ENCODE measurements at regions not wholly inside any gene's neighbourhood (a gene's known extent, or its start where the extent isn't known, plus 50 kb on each side); places are given as distances from the start of the nearest gene placed in this dataset.

DNA sequence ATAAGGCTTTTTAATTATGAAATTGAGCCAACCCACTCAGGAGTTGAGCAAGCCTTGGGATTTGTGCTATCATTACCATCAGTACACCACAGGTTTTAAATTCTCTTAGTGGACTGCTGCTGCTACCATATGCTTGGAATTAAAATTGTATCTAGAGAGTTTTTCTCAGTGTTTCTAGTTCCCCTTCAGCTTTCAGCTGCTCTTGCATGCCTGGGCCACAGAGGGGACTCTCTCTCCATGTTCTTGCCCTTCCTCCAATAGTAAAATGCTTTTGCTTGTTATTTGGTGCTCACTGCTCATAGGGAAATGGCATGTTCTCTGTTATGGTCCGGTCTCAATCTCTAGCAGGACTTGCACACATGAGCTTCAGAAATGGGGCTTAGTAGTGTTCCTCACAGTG, 101.9 kb downstream of the IGSF1 start:
- no peak overlapping the region for H2BK15ac ChIP-seq (ENCODE audit: low read depth, low read length)
- no peak overlapping the region for H4K8ac ChIP-seq (replicated peaks; ENCODE audit: insufficient read length, low read depth, low read length)
- H3K56ac ChIP-seq (ENCODE audit: insufficient read length, low read depth, low read length): no peak overlapping the region
- Mint-ChIP-seq H3K9me3 (no peaks in the 10 kb centered on the region), H3K36me3 (ENCODE audit: insufficient read depth in 1 of 3, low read depth in 3 of 3) (no peaks in the 10 kb centered on the region), H3K27me3 (ENCODE audit: low read depth) (no peaks in the 10 kb centered on the region), H3K4me1 (peaks cover 4 to 5% of the 10 kb centered on the region in 2 experiments; a peak in 3 of 4 replicates), H3K4me3 (no peak overlapping the region), H3K27ac (no peak overlapping the region)
- no peak overlapping the region for H4K91ac ChIP-seq (ENCODE audit: insufficient read length, low read depth, low read length)
- H4K5ac ChIP-seq (ENCODE audit: insufficient read length, low read depth, low read length): no peak overlapping the region
- no peak for DNase-seq
- H3T11ph ChIP-seq (ENCODE audit: low read length): no peak overlapping the region
- no peak overlapping the region for H3K14ac ChIP-seq (ENCODE audit: insufficient read depth, low read length)
- H3K4me1 ChIP-seq (ENCODE audit: insufficient read depth, low read length): no peaks in the 10 kb centered on the region; the same call in 1 of the 2 replicates
- H3K27ac ChIP-seq (ENCODE audit: insufficient read length, low read depth, low read length): no peak overlapping the region
- peak; percentile 51; the same call in 2 of the 3 replicates for TF ChIP-seq CTCF (conservative IDR thresholded peaks at IDR 0.05)
- no peak overlapping the region for H2BK120ac ChIP-seq (ENCODE audit: low read depth, low read length, poor library complexity, severe bottlenecking)
- H3K9ac ChIP-seq (ENCODE audit: extremely low read depth, insufficient read length, low read length): no peak overlapping the region
- no peak overlapping the region for H2AFZ ChIP-seq (ENCODE audit: low read length)
- WGBS (ENCODE audit: extremely low coverage, insufficient read length, low lambda C conversion rate): no CpG with 5 or more reads among the region's 1 CpG
- H3K79me2 ChIP-seq (ENCODE audit: insufficient read depth, low read length): no peaks in the 10 kb centered on the region
- no peak overlapping the region for H2BK20ac ChIP-seq (ENCODE audit: low read depth, low read length, poor library complexity, severe bottlenecking)
- H3K9me3 ChIP-seq (ENCODE audit: control insufficient read depth, low read depth, low read length): no peaks in the 10 kb centered on the region
- H2BK12ac ChIP-seq (ENCODE audit: insufficient read length, low read depth, low read length): no peak overlapping the region
- no peaks in the 10 kb centered on the region for H3K23me2 ChIP-seq (ENCODE audit: insufficient read length, low read depth, low read length, poor library complexity, severe bottlenecking)
- H4K20me1 ChIP-seq (ENCODE audit: control insufficient read depth, insufficient read depth, insufficient read length): no peaks in the 10 kb centered on the region
- H3K4me2 ChIP-seq (ENCODE audit: insufficient read depth, insufficient read length, low read length): no peak overlapping the region
- no peak overlapping the region for H3K18ac ChIP-seq (ENCODE audit: insufficient read length, low read depth, low read length)
- no peaks in the 10 kb centered on the region for H3K79me1 ChIP-seq (ENCODE audit: insufficient read depth, low read depth, low read length, poor library complexity, severe bottlenecking)
- H2BK5ac ChIP-seq (ENCODE audit: insufficient read length, low read length): no peak overlapping the region
- H3K27me3 ChIP-seq (ENCODE audit: insufficient read depth, low read length): no peaks in the 10 kb centered on the region
- H3K4ac ChIP-seq (ENCODE audit: low read depth, low read length): no peak overlapping the region
- H3K23ac ChIP-seq (ENCODE audit: insufficient read length, low read depth, low read length): no peak overlapping the region
- H2AK5ac ChIP-seq (ENCODE audit: insufficient read length, low read length): no peak overlapping the region

Measured in H9 (cell line).